Parathyroid adenoma (tissue), 2 donors: ENCODE measurements at regions not wholly inside any gene's neighbourhood (a gene's known extent, or its start where the extent isn't known, plus 50 kb on each side); places are given as distances from the start of the nearest gene placed in this dataset.

Experiments
- H2AFZ ChIP-seq: fragments of 300-600 bp; sonication (generic); one replicate; pipeline ENCODE4 v1.7.0; 2017; ENCODE audit warnings: antibody characterized with exemption, mild to moderate bottlenecking
- H3K27ac ChIP-seq: fragments of 300-600 bp; sonication (generic); one replicate; pipeline ENCODE4 v1.7.0; 2017
- H3K27me3 ChIP-seq: fragments of 300-600 bp; sonication (generic); one replicate; pipeline ENCODE4 v1.7.0; 2017; ENCODE audit warnings: low read length; ENCODE audit not compliant: control insufficient read depth, insufficient read depth
- H3K36me3 ChIP-seq: fragments of 300-600 bp; sonication (generic); one replicate; pipeline ENCODE4 v1.7.0; 2017; ENCODE audit warnings: low read length; ENCODE audit not compliant: control insufficient read depth, insufficient read depth
- H3K4me1 ChIP-seq: fragments of 300-600 bp; sonication (generic); one replicate; pipeline ENCODE4 v1.7.0; 2017; ENCODE audit warnings: control low read depth
- H3K4me2 ChIP-seq: fragments of 300-600 bp; sonication (generic); one replicate; pipeline ENCODE4 v1.7.0; 2017; ENCODE audit warnings: low read length
- H3K4me3 ChIP-seq: fragments of 300-600 bp; sonication (generic); one replicate; pipeline ENCODE4 v1.7.0; 2017; ENCODE audit warnings: low read depth, low read length
- H3K79me2 ChIP-seq: fragments of 300-600 bp; sonication (generic); one replicate; pipeline ENCODE4 v1.7.0; 2017; ENCODE audit warnings: control low read depth
- H3K9ac ChIP-seq: fragments of 300-600 bp; sonication (generic); one replicate; pipeline ENCODE4 v1.7.0; 2017; ENCODE audit warnings: mild to moderate bottlenecking
- H3K9me3 ChIP-seq: fragments of 300-600 bp; sonication (generic); one replicate; pipeline ENCODE4 v1.7.0; 2017; ENCODE audit warnings: low read length; ENCODE audit not compliant: control insufficient read depth
- TF ChIP-seq, protein P1 (sequence below): fragments of 300-600 bp; sonication (generic); IDR thresholded peaks from one replicate; pipeline ENCODE4 v1.7.0; 2017; ENCODE audit warnings: antibody characterized with exemption, mild to moderate bottlenecking
- donor health status: primary hyperparathyroidism.

DNA sequence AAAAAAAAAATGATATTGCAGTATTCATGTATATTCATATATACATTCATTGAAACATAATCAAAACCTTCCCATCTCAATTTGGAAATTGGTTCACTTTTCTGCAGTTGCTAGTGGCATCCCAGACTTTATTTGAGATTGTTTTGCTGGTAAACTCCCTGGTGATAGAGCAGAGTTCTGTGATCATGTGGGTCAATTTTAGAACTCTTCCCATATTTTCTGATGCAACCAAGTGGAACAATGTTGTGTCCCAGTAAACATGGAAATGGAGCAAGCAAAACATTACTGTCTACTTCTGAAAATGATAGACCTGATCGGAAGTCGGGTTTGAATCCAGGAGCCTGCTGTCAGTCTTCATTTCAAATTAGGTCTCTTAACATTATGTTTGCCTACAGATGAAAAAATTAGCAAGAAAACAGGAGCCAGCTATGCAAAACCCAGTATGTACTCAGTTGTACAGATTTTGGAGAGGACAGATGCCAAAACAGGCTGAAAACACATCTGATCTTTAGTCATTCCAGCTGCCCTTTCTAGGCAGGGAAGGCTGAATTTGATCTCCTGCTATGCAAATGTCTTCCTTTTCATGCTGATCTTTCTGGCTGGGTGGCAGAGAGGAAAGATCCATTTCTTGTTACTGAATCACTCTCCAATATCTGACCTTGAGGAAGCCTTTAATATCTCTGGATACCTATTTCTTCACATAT, 786.6 kb upstream of the SOX9 start:
- TF ChIP-seq, protein P1, sequence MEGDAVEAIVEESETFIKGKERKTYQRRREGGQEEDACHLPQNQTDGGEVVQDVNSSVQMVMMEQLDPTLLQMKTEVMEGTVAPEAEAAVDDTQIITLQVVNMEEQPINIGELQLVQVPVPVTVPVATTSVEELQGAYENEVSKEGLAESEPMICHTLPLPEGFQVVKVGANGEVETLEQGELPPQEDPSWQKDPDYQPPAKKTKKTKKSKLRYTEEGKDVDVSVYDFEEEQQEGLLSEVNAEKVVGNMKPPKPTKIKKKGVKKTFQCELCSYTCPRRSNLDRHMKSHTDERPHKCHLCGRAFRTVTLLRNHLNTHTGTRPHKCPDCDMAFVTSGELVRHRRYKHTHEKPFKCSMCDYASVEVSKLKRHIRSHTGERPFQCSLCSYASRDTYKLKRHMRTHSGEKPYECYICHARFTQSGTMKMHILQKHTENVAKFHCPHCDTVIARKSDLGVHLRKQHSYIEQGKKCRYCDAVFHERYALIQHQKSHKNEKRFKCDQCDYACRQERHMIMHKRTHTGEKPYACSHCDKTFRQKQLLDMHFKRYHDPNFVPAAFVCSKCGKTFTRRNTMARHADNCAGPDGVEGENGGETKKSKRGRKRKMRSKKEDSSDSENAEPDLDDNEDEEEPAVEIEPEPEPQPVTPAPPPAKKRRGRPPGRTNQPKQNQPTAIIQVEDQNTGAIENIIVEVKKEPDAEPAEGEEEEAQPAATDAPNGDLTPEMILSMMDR, result no peak
- Histone ChIP-seq H3K9ac (no peak overlapping the region), H3K4me3 (no peak overlapping the region), H3K4me2 (no peak overlapping the region), H3K9me3 (no peaks in the 10 kb centered on the region), H3K27ac (no peak overlapping the region), H3K4me1 (no peaks in the 10 kb centered on the region), H3K27me3 (no peaks in the 10 kb centered on the region), H3K79me2 (no peaks in the 10 kb centered on the region), H3K36me3 (no peaks in the 10 kb centered on the region), H2AFZ (no peak overlapping the region)

DNA sequence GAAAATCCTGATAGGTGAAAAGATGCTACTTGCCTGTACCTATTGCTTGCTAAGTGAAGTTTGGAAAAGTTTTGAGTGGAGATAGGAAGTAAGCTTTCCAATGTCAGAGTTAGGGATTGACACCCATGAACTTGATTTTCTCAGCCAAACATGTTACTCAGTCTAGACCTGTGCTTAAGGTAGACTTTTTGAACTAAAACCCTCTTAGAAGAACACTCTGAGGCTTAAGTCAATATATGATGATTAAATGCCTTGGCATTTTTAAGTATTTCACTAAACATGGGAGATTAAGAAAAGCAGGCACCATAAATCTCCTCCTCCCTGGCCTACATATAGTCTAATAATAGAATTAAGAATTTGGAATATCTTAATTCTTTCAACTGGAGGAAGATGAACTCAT, 785.6 kb upstream of the SOX9 start:
- Histone ChIP-seq H3K27me3 (no peaks in the 10 kb centered on the region), H3K4me2 (no peak overlapping the region), H3K79me2 (no peaks in the 10 kb centered on the region), H3K9ac (no peak overlapping the region), H3K36me3 (no peaks in the 10 kb centered on the region), H3K9me3 (no peaks in the 10 kb centered on the region), H3K27ac (no peak overlapping the region), H3K4me1 (no peaks in the 10 kb centered on the region), H3K4me3 (no peak overlapping the region), H2AFZ (no peak overlapping the region)
- TF ChIP-seq, protein P1, result no peak

DNA sequence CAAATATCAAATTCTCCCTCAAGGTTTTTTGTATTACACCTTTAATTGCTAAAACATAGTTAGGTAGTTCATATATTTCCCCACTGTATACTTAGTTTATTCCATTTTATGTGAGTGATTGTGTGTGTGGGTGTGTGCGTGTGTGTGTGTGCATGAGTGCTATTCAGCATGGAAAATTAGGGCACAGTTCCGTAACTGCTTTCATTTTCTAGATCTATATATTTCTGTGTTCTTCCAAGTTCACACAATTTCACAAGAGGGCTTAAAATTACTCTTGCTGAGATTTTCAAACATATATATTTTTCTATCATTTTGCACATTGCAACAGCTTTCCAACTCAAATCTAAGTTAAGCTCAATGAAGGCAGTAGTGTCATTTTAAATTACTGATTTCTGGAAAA, 782.9 kb upstream of the SOX9 start:
- no peaks in the 10 kb centered on the region for H3K27me3 ChIP-seq
- H3K4me1 ChIP-seq, result no peaks in the 10 kb centered on the region
- no peak overlapping the region for H3K4me2 ChIP-seq
- no peak overlapping the region for H3K4me3 ChIP-seq
- H2AFZ ChIP-seq, result no peak overlapping the region
- H3K36me3 ChIP-seq, result no peaks in the 10 kb centered on the region
- no peak overlapping the region for H3K9ac ChIP-seq
- no peak overlapping the region for H3K27ac ChIP-seq
- H3K79me2 ChIP-seq, result no peaks in the 10 kb centered on the region
- H3K9me3 ChIP-seq, result no peaks in the 10 kb centered on the region
- TF ChIP-seq, protein P1, result no peak

DNA sequence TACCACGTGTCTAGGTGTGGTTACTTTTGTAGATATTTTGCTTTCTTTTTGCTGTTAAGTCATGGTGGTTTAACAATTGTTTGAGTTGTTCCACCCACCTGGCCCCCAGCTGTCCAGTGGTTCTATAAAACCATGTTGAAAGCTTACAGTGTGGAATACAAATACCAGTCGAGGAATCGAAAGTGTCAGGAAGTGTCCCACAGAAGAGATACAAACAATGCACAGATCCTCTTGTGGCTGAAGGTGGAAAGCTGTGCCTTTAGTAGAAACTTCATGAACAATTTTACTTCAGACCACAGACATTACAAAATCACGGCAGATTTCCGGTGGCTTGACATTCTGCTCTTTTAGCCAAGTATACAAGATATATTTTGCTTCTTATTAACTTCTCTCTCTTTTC, 782.4 kb upstream of the SOX9 start:
- Histone ChIP-seq H3K27me3 (no peaks in the 10 kb centered on the region), H3K36me3 (no peaks in the 10 kb centered on the region), H3K27ac (no peak overlapping the region), H3K9me3 (no peaks in the 10 kb centered on the region), H3K4me3 (no peak overlapping the region), H3K9ac (no peak overlapping the region), H3K4me1 (no peaks in the 10 kb centered on the region), H3K79me2 (no peaks in the 10 kb centered on the region), H2AFZ (no peak overlapping the region), H3K4me2 (no peak overlapping the region)
- TF ChIP-seq, protein P1, result no peak

DNA sequence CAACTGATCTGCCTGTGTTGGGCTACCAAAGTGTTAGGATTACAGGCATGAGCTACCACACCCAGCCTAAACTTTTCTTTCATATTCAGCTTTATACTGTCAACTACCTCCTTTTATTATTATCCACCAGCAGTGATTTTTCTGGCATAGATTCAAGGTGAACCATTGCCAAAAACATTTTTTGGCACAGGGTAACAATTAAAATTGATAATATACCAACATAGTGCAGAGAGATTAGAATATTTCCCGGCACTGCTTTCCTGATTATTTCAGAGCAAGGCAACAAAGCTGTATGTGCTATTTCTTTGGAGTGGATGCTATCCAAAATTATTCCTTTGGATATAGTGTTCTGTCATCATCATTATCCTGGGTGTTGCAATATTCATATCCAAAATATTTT, 781.6 kb upstream of the SOX9 start:
- H3K79me2 ChIP-seq, result no peaks in the 10 kb centered on the region

More for the DNA sequence above, 781.6 kb upstream of the SOX9 start:
- Histone ChIP-seq H3K27ac (no peak overlapping the region), H3K4me1 (no peaks in the 10 kb centered on the region), H2AFZ (no peak overlapping the region), H3K9ac (no peak overlapping the region), H3K4me2 (no peak overlapping the region), H3K36me3 (no peaks in the 10 kb centered on the region), H3K9me3 (no peaks in the 10 kb centered on the region), H3K4me3 (no peak overlapping the region), H3K27me3 (no peaks in the 10 kb centered on the region)
- TF ChIP-seq, protein P1, result no peak
